Cardiac muscle cell (in vitro differentiated cells and primary cell): ENCODE measurements at regions not wholly inside any gene's neighbourhood (a gene's known extent, or its start where the extent isn't known, plus 50 kb on each side); places are given as distances from the start of the nearest gene placed in this dataset.

Experiments
- DNase-seq, 2 donors: peaks; one replicate each; pipeline versions ENCODE4 v3.0.0 to v3.0.0-alpha.2; 2010 to 2017; ENCODE audit warnings: low read depth in 1 of 2, low spot score in 1 of 2
- H3K27ac ChIP-seq: fragments of 200-600 bp; sonication (generic); 2 replicates; pipeline ENCODE4 v1.5.1; 2016
- H3K27me3 ChIP-seq: fragments of 200-600 bp; sonication (generic); 2 replicates; pipeline ENCODE4 v1.6.0; 2016; ENCODE audit warnings: control low read depth
- H3K36me3 ChIP-seq: fragments of 200-600 bp; sonication (generic); 2 replicates; pipeline ENCODE4 v1.5.1; 2016; ENCODE audit warnings: control low read depth
- H3K4me1 ChIP-seq: fragments of 200-600 bp; sonication (generic); 2 replicates; pipeline ENCODE4 v1.8.1; 2017; ENCODE audit warnings: low read depth, mild to moderate bottlenecking, mixed run types
- H3K4me3 ChIP-seq: fragments of 200-600 bp; sonication (generic); 2 replicates; pipeline ENCODE4 v1.5.1; 2016; ENCODE audit warnings: mild to moderate bottlenecking
- H3K9me3 ChIP-seq: fragments of 200-600 bp; sonication (generic); 2 replicates; pipeline ENCODE4 v1.5.1; 2017; ENCODE audit warnings: low read depth, mild to moderate bottlenecking, control low read depth
- CTCF ChIP-seq: IDR thresholded peaks from 2 replicates; pipeline ENCODE4 v1.5.1; 2012; ENCODE audit warnings: low read depth, mild to moderate bottlenecking, low read length

- DNase-seq = no peak
- no peak overlapping the region for H3K27ac ChIP-seq
- no peaks in the 10 kb centered on the region for H3K36me3 ChIP-seq
- no peak for TF ChIP-seq CTCF
- H3K4me1 ChIP-seq = peaks cover 6% of the 10 kb centered on the region
- H3K9me3 ChIP-seq = no peaks in the 10 kb centered on the region
- H3K4me3 ChIP-seq = no peak overlapping the region
- no peaks in the 10 kb centered on the region for H3K27me3 ChIP-seq
These were observed 538.3 kb downstream of the NPIPA7 start for GRCh38 chr16:16917191-16917785.

GRCh38 chr16:16923479-16923878 lies 544.5 kb downstream of the NPIPA7 start:
- no peaks in the 10 kb centered on the region for H3K9me3 ChIP-seq
- H3K27ac ChIP-seq = no peak overlapping the region
- H3K36me3 ChIP-seq = no peaks in the 10 kb centered on the region
- no peaks in the 10 kb centered on the region for H3K27me3 ChIP-seq
- TF ChIP-seq CTCF = no peak
- no peak overlapping the region for H3K4me3 ChIP-seq
- DNase-seq = no peak
- peaks cover 6% of the 10 kb centered on the region for H3K4me1 ChIP-seq

- H3K4me3 ChIP-seq = no peak overlapping the region
- no peak for DNase-seq
- no peak for TF ChIP-seq CTCF
- no peaks in the 10 kb centered on the region for H3K9me3 ChIP-seq
- H3K36me3 ChIP-seq = no peaks in the 10 kb centered on the region
- no peak overlapping the region for H3K27ac ChIP-seq
- H3K4me1 ChIP-seq = peaks cover 6% of the 10 kb centered on the region
- no peaks in the 10 kb centered on the region for H3K27me3 ChIP-seq
These were observed 545.7 kb downstream of the NPIPA7 start for GRCh38 chr16:16924613-16925012.

GRCh38 chr16:16925432-16925831 lies 545.3 kb downstream of the XYLT1 start:
- no peak overlapping the region for H3K4me3 ChIP-seq
- H3K27ac ChIP-seq = no peak overlapping the region
- DNase-seq = no peak
- H3K9me3 ChIP-seq = no peaks in the 10 kb centered on the region
- no peaks in the 10 kb centered on the region for H3K27me3 ChIP-seq
- TF ChIP-seq CTCF = no peak
- no peaks in the 10 kb centered on the region for H3K36me3 ChIP-seq
- H3K4me1 ChIP-seq = peaks cover 6% of the 10 kb centered on the region

- H3K27me3 ChIP-seq = no peaks in the 10 kb centered on the region
- H3K27ac ChIP-seq = no peak overlapping the region
- H3K4me1 ChIP-seq = no peaks in the 10 kb centered on the region
- no peak overlapping the region for H3K4me3 ChIP-seq
- TF ChIP-seq CTCF = no peak
- DNase-seq = no peak
- no peaks in the 10 kb centered on the region for H3K36me3 ChIP-seq
- no peaks in the 10 kb centered on the region for H3K9me3 ChIP-seq
These were observed 542.1 kb downstream of the XYLT1 start for GRCh38 chr16:16928532-16929109.
